T-helper 1 cell treated with Interleukin-12 subunit alpha and Interleukin-12 subunit beta and Interleukin-4 antibody, amounts not matched to agents 30 ng/mL and 1 ng/mL, for 36 hours (primary cell): ENCODE measurements at regions not wholly inside any gene's neighbourhood (a gene's known extent, or its start where the extent isn't known, plus 50 kb on each side); places are given as distances from the start of the nearest gene placed in this dataset.

Experiments used
- intact Hi-C: fragments of 100-400 bp; cut with micrococcal nuclease; formaldehyde crosslinking; loops from one replicate; pipeline ENCODE4 v1.15.1; 2024

DNA sequence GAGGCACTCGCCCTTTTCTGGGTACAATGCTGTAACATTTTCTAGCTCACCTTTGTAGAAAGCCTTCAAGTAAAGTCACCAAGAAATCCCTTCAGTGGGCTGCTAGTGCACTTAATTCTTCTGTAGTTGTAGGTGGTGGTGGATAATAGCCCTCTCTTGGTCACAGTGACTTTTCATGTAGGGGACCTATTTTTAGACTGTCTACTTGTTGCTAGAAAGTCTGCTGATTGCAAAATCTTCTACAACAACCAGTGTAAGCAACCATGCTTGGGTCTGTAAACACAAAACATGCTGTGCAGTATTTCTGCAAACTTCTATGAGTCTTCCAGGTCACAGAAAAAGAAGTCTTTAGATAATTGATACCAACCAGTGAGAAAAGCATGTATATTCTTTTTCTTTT, 55.6 kb downstream of the PBDC1 start:
- intact Hi-C loops: no loop called here

DNA sequence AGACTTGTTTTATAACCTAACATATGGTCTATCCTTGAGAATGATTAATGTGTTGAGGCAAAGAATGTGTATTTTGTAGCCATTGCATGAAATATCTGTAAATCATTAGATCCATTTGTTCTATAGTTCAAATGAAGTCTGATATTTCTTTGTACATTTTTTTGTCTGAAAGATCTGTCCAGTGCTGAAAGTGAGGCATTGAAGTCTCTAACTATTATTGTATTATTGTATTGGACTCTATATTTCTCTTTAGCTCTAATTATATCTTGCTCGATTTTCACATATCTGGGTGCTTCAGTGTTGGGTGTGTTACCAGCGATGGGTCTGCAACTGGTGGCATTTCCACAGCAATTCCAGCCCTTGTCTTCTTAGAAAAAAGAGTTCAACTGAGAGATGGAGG, 76.0 kb downstream of the PBDC1 start:
- intact Hi-C loops: no loop called here

DNA sequence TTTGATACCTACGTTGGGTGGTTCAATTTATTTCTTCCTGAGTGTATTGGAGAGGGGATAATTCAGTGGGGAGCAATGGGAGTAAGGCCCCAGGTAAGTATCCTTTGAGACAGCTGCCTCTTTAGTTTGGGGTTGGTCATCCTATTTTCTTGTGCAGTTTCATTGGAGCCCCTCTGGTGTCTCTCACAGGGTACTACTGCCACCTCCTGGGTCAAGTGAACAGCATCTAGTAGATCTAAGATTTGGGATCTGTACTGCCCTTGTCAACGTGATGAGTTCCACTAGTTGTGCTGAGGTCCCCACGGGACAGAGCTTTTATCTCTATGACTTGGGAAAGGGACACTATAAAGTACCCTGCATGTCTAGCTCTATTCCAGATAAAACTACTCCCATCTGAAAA, 80.6 kb downstream of the PBDC1 start:
- intact Hi-C loops: loop anchor here (1.0 to 5.0 kb wide), 2 partner anchors 80 to 106 kb away; partner anchors contain the start of gene PBDC1

DNA sequence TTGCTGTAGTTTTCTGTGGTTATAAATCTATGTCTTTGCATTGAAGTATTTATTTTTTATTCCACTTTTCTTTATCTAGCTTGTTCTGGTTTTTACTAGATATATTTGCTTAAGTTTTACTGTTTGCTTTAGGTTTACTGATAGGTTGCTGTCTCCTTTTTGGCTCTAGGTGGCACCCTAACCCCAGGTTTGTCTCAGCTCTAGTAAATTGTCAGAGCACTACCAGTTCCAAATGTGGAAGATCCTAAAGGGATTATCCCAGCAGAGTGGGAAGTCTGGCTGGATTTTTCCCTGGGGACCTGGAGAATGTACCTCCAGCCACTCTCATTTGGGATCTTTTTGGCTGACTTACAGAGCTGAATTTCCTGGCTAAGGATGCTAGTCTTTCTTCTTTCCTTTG, 106.1 kb downstream of the PBDC1 start:
- intact Hi-C loops: loop anchor here (1.0 to 10.0 kb wide), 3 partner anchors 175 to 1750 kb away; partner anchors contain the start of gene UPRT
